Endothelial cell of umbilical vein (primary cell): ENCODE measurements at regions not wholly inside any gene's neighbourhood (a gene's known extent, or its start where the extent isn't known, plus 50 kb on each side); places are given as distances from the start of the nearest gene placed in this dataset.

ENCODE experiments used
- EZH2 ChIP-seq: IDR thresholded peaks from 2 replicates; pipeline ENCODE4 v1.6.1; 2012; ENCODE audit warnings: borderline replicate concordance, low read depth, mild to moderate bottlenecking, moderate library complexity, low read length, inconsistent platforms; ENCODE audit not compliant: severe bottlenecking
- JUN ChIP-seq: IDR thresholded peaks from 2 replicates; pipeline ENCODE4 v1.6.1; 2011; ENCODE audit warnings: borderline replicate concordance, low read depth; ENCODE audit not compliant: insufficient read length, insufficient read depth

DNA sequence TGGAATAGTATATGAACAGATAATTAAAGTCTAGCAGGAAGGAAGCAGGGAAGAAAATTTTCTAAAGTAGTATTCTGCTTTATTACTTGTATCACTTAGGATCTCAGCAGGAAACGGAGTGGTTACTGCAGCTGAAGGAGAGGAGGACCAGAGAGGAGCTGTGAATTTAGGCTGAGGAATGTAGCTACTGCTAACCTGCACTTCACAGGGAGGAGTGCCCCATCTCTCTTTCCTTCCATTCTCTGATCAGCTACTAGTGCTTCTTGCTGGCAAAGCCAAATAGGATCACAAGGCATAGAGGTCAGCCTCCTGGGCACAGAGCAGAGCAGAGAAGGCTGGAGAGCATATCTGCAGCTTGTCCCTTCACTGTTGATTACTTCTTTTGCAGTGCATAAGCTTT, 205.3 kb upstream of the ASCC3 start:
- no peak for TF ChIP-seq JUN
- no peak for TF ChIP-seq EZH2
